B cell (primary cell): ENCODE measurements at regions not wholly inside any gene's neighbourhood (a gene's known extent, or its start where the extent isn't known, plus 50 kb on each side); places are given as distances from the start of the nearest gene placed in this dataset.

Experiments
- CTCF ChIP-seq: fragments of 200-600 bp; IDR thresholded peaks from one replicate; pipeline ENCODE4 v1.8.0; 2022; ENCODE audit warnings: antibody characterized with exemption, mild to moderate bottlenecking
- EZH2 ChIP-seq: IDR thresholded peaks from 2 replicates; pipeline ENCODE4 v1.6.1; 2012; ENCODE audit warnings: borderline replicate concordance, low read depth, mild to moderate bottlenecking, moderate library complexity, low read length; ENCODE audit not compliant: insufficient read depth, poor library complexity, severe bottlenecking

- TF ChIP-seq CTCF (no peak), EZH2 (no peak)
These were observed 912.8 kb upstream of the MAN1A1 start for GRCh38 chr6:120262354-120262753.
